Psoas muscle (tissue), 7 donors: ENCODE measurements at regions not wholly inside any gene's neighbourhood (a gene's known extent, or its start where the extent isn't known, plus 50 kb on each side); places are given as distances from the start of the nearest gene placed in this dataset.

ENCODE experiments used
- ATAC-seq, 4 donors: fragments of 200-7000 bp; cut with Tn5 transposase; one replicate each; pipeline ENCODE4 v1.9.1; 2020; ENCODE audit warnings: moderate library complexity in 3 of 4, mild to moderate bottlenecking in 2 of 4
- DNase-seq, 2 donors: peaks; one replicate each; pipeline ENCODE4 v3.0.0-alpha.2; 2020
- H3K27ac ChIP-seq: fragments of 200-600 bp; one replicate; pipeline ENCODE4 v1.8.0; 2022
- H3K27me3 ChIP-seq, 3 donors: fragments of 200-600 bp in 1 of 3; one replicate each; pipeline versions ENCODE4 v1.6.1 to v1.8.0; 2013 to 2022; ENCODE audit warnings: low read length in 2 of 3, mild to moderate bottlenecking in 2 of 3, moderate library complexity in 1 of 3; ENCODE audit not compliant: insufficient read depth in 3 of 3
- H3K36me3 ChIP-seq, 2 donors: fragments of 200-600 bp in 1 of 2; one replicate each; pipeline versions ENCODE4 v1.6.1 to v1.8.0; 2013 to 2022; ENCODE audit warnings: low read depth in 1 of 2, mild to moderate bottlenecking in 1 of 2, moderate library complexity in 1 of 2; ENCODE audit not compliant: insufficient read depth in 1 of 2
- H3K4me1 ChIP-seq: fragments of 200-600 bp; one replicate; pipeline ENCODE4 v1.8.0; 2022
- H3K4me3 ChIP-seq: fragments of 200-600 bp; one replicate; pipeline ENCODE4 v1.8.0; 2022; ENCODE audit warnings: mild to moderate bottlenecking
- H3K9me3 ChIP-seq: fragments of 200-600 bp; one replicate; pipeline ENCODE4 v1.8.0; 2022
- CTCF ChIP-seq: fragments of 200-600 bp; IDR thresholded peaks from one replicate; pipeline ENCODE4 v1.8.0; 2022; ENCODE audit warnings: antibody characterized with exemption
- WGBS, 3 donors: extraction: QIAGEN DNeasy Blood & Tissue Kit; methylation state at CpG; one replicate each; pipeline versions ENCODE4 v1.1.6 to v1.1.7; 2013; 5-methylcytosine and 5-hydroxymethylcytosine counted together
- intact Hi-C, 2 donors: fragments of 100-400 bp; cut with DNase I; formaldehyde crosslinking; loops; one replicate each; pipeline versions ENCODE4 v1.11.0 to v1.14.2; 2022
- donor health status: healthy with polysubstance abuse.
- donor health status: DM: no; HTN: no; CAD: no; lungs with moderate emphysema.
- donor health status: Bipolar disorder and iron deficiency.
- donor health status: healthy.
- donor health status: DM: yes; HTN: yes; CAD: no.
- donor health status: DM: no; HTN: no; CAD: no.
- donor health status: DM: yes; HTN: yes; CAD: no.

GRCh38 chr9:89770531-89771174 is 165.8 kb downstream of the GADD45G start:
- WGBS, 3 donors, result 65 to 71% (median 68%) methylated on average over 8 of the region's 8 CpGs
- intact Hi-C loops, result no loop called here
- ATAC-seq, result no peak

GRCh38 chr9:89771205-89771604 is 166.4 kb downstream of the GADD45G start:
- intact Hi-C loops, result no loop called here
- no peaks in the 10 kb centered on the region for H3K36me3 ChIP-seq
- 68 to 76% (median 70%) methylated on average over 4 of the region's 4 CpGs for WGBS, 3 donors
- no peaks in the 10 kb centered on the region for H3K27me3 ChIP-seq
- H3K4me3 ChIP-seq, result no peak overlapping the region
- TF ChIP-seq CTCF, result no peak
- H3K9me3 ChIP-seq, result no peaks in the 10 kb centered on the region
- no peak overlapping the region for H3K27ac ChIP-seq
- DNase-seq (no peak), ATAC-seq (no peak)
- no peaks in the 10 kb centered on the region for H3K4me1 ChIP-seq

More at GRCh38 chr9:89770531-89771174, 165.8 kb downstream of the GADD45G start:
- no peaks in the 10 kb centered on the region for H3K4me1 ChIP-seq
- H3K27me3 ChIP-seq, result no peaks in the 10 kb centered on the region
- no peak for TF ChIP-seq CTCF
- DNase-seq, result peak in 1 of 2 donors; percentile 43
- no peak overlapping the region for H3K27ac ChIP-seq
- no peaks in the 10 kb centered on the region for H3K9me3 ChIP-seq
- H3K4me3 ChIP-seq, result no peak overlapping the region
- no peaks in the 10 kb centered on the region for H3K36me3 ChIP-seq

- Histone ChIP-seq H3K27ac (no peak overlapping the region), H3K4me1 (no peaks in the 10 kb centered on the region), H3K36me3 (no peaks in the 10 kb centered on the region), H3K27me3 (no peaks in the 10 kb centered on the region), H3K9me3 (no peaks in the 10 kb centered on the region), H3K4me3 (no peak overlapping the region)
- ATAC-seq (no peak), DNase-seq (peak in 1 of 2 donors; percentile 10)
- TF ChIP-seq CTCF, result no peak
- intact Hi-C loops, result no loop called here
- 86 to 98% (median 97%) methylated on average over 8 of the region's 8 CpGs for WGBS, 3 donors
Measured at GRCh38 chr9:89773170-89773569, 168.4 kb downstream of the GADD45G start.

- intact Hi-C loops, result no loop called here
- 88 to 100% (median 98%) methylated on average over 7 of the region's 7 CpGs for WGBS, 3 donors
- peak in 1 of 2 donors; percentile 34 for DNase-seq
- TF ChIP-seq CTCF, result no peak
- Histone ChIP-seq H3K9me3 (no peaks in the 10 kb centered on the region), H3K4me3 (no peak overlapping the region), H3K27ac (no peak overlapping the region), H3K36me3 (no peaks in the 10 kb centered on the region), H3K4me1 (no peaks in the 10 kb centered on the region), H3K27me3 (no peaks in the 10 kb centered on the region)
- no peak for ATAC-seq
Measured at GRCh38 chr9:89774858-89775370, 170.1 kb downstream of the GADD45G start.

- ATAC-seq, result no peak
- TF ChIP-seq CTCF, result no peak
- WGBS, 3 donors, result 85 to 87% (median 87%) methylated on average over 6 of the region's 6 CpGs
Measured at GRCh38 chr9:89775641-89776040, 170.8 kb downstream of the GADD45G start.

More at GRCh38 chr9:89775641-89776040, 170.8 kb downstream of the GADD45G start:
- Histone ChIP-seq H3K4me1 (no peaks in the 10 kb centered on the region), H3K27ac (no peak overlapping the region), H3K4me3 (no peak overlapping the region), H3K9me3 (no peaks in the 10 kb centered on the region), H3K27me3 (no peaks in the 10 kb centered on the region), H3K36me3 (no peaks in the 10 kb centered on the region)
- peak in 1 of 2 donors; percentile 21 for DNase-seq
- intact Hi-C loops, result no loop called here
